ENCODE measurements at regions not wholly inside any gene's neighbourhood (a gene's known extent, or its start where the extent isn't known, plus 50 kb on each side); places are given as distances from the start of the nearest gene placed in this dataset.

- dilution Hi-C loops (cut with MboI; ENCODE audit: extremely low pct_ligation_motif_present, low sequenced_read_pairs) = no loop called here
- TF ChIP-seq, protein P1, sequence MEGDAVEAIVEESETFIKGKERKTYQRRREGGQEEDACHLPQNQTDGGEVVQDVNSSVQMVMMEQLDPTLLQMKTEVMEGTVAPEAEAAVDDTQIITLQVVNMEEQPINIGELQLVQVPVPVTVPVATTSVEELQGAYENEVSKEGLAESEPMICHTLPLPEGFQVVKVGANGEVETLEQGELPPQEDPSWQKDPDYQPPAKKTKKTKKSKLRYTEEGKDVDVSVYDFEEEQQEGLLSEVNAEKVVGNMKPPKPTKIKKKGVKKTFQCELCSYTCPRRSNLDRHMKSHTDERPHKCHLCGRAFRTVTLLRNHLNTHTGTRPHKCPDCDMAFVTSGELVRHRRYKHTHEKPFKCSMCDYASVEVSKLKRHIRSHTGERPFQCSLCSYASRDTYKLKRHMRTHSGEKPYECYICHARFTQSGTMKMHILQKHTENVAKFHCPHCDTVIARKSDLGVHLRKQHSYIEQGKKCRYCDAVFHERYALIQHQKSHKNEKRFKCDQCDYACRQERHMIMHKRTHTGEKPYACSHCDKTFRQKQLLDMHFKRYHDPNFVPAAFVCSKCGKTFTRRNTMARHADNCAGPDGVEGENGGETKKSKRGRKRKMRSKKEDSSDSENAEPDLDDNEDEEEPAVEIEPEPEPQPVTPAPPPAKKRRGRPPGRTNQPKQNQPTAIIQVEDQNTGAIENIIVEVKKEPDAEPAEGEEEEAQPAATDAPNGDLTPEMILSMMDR (optimal IDR thresholded peaks at IDR 0.05 in 1 of 3, IDR thresholded peaks at IDR 0.05 in 1 of 3, conservative IDR thresholded peaks at IDR 0.05 in 1 of 3; ENCODE audit: extremely low read depth in 1 of 3, insufficient read depth in 2 of 3, low read length in 3 of 3) = no peak
- no peak for TF ChIP-seq EZH2 (IDR thresholded peaks at IDR 0.05; ENCODE audit: low read length)
- Histone ChIP-seq H3K9me1 (ENCODE audit: control insufficient read depth, extremely low read depth, insufficient read depth, low read length) (no peaks in the 10 kb centered on the region), H3K27me3 (ENCODE audit: control insufficient read depth, extremely low read depth, insufficient read depth, low read length) (no peaks in the 10 kb centered on the region), H3K4me2 (ENCODE audit: control insufficient read depth, extremely low read depth, insufficient read depth, low read depth, low read length) (no peak overlapping the region), H3K4me1 (ENCODE audit: control insufficient read depth, extremely low read depth, insufficient read depth, low read length) (no peaks in the 10 kb centered on the region), H3K27ac (ENCODE audit: control insufficient read depth, insufficient read depth, low read length) (no peak overlapping the region), H3K4me3 (ENCODE audit: control insufficient read depth in 2 of 3, extremely low read depth in 1 of 3, insufficient read depth in 2 of 3, low read depth in 1 of 3, low read length in 3 of 3) (no peak overlapping the region), H3K9ac (ENCODE audit: control insufficient read depth, extremely low read depth, insufficient read depth, low read length) (no peak overlapping the region), H2AFZ (ENCODE audit: control insufficient read depth, low read length) (no peak overlapping the region), H3K9me3 (ENCODE audit: control insufficient read depth, low read depth, low read length) (peaks cover 9% of the 10 kb centered on the region), H4K20me1 (ENCODE audit: control insufficient read depth, extremely low read depth, insufficient read depth, low read length) (no peaks in the 10 kb centered on the region), H3K79me2 (ENCODE audit: control insufficient read depth, insufficient read depth, low read length) (no peaks in the 10 kb centered on the region), H3K36me3 (ENCODE audit: control insufficient read depth in 2 of 2, extremely low read depth in 1 of 2, insufficient read depth in 2 of 2, low read length in 2 of 2) (no peaks in the 10 kb centered on the region)
- no peak for DNase-seq (ENCODE audit: low read depth, low spot score)
- FAIRE-seq = no peak
Measured at GRCh38 chr13:111541752-111542529, 221.5 kb downstream of the TEX29 start.

- H3K9ac ChIP-seq (ENCODE audit: control insufficient read depth, extremely low read depth, insufficient read depth, low read length) = no peak overlapping the region
- no peak overlapping the region for H3K27ac ChIP-seq (ENCODE audit: control insufficient read depth, insufficient read depth, low read length)
- H2AFZ ChIP-seq (ENCODE audit: control insufficient read depth, low read length) = no peak overlapping the region
- no peak for TF ChIP-seq EZH2 (IDR thresholded peaks at IDR 0.05; ENCODE audit: low read length)
- TF ChIP-seq, protein P1 (optimal IDR thresholded peaks at IDR 0.05 in 1 of 3, IDR thresholded peaks at IDR 0.05 in 1 of 3, conservative IDR thresholded peaks at IDR 0.05 in 1 of 3; ENCODE audit: extremely low read depth in 1 of 3, insufficient read depth in 2 of 3, low read length in 3 of 3) = no peak
- no peaks in the 10 kb centered on the region for H3K27me3 ChIP-seq (ENCODE audit: control insufficient read depth, extremely low read depth, insufficient read depth, low read length)
- H3K9me1 ChIP-seq (ENCODE audit: control insufficient read depth, extremely low read depth, insufficient read depth, low read length) = no peaks in the 10 kb centered on the region
- H3K4me2 ChIP-seq (ENCODE audit: control insufficient read depth, extremely low read depth, insufficient read depth, low read depth, low read length) = no peak overlapping the region
- H3K79me2 ChIP-seq (ENCODE audit: control insufficient read depth, insufficient read depth, low read length) = no peaks in the 10 kb centered on the region
- no peak for FAIRE-seq
- H3K4me1 ChIP-seq (ENCODE audit: control insufficient read depth, extremely low read depth, insufficient read depth, low read length) = no peaks in the 10 kb centered on the region
- H3K9me3 ChIP-seq (ENCODE audit: control insufficient read depth, low read depth, low read length) = peaks cover 9% of the 10 kb centered on the region
- no peak overlapping the region for H3K4me3 ChIP-seq (ENCODE audit: control insufficient read depth in 2 of 3, extremely low read depth in 1 of 3, insufficient read depth in 2 of 3, low read depth in 1 of 3, low read length in 3 of 3)
- dilution Hi-C loops (cut with MboI; ENCODE audit: extremely low pct_ligation_motif_present, low sequenced_read_pairs) = no loop called here
- DNase-seq (ENCODE audit: low read depth, low spot score) = no peak
- H4K20me1 ChIP-seq (ENCODE audit: control insufficient read depth, extremely low read depth, insufficient read depth, low read length) = no peaks in the 10 kb centered on the region
- H3K36me3 ChIP-seq (ENCODE audit: control insufficient read depth in 2 of 2, extremely low read depth in 1 of 2, insufficient read depth in 2 of 2, low read length in 2 of 2) = no peaks in the 10 kb centered on the region
Measured at GRCh38 chr13:111542530-111543341, 222.3 kb downstream of the TEX29 start.

All from keratinocyte (primary cell).